ENCODE measurements at regions not wholly inside any gene's neighbourhood (a gene's known extent, or its start where the extent isn't known, plus 50 kb on each side); places are given as distances from the start of the nearest gene placed in this dataset.
A peak's percentile ranks its signal among the peaks of the same experiment; 100 is the strongest.

- no peaks in the 10 kb centered on the region for H3K4me1 ChIP-seq (replicated peaks)
- DNase-seq (ENCODE audit: low read depth in 1 of 2, low spot score in 2 of 2) = no peak
- H3K4me3 ChIP-seq = no peak overlapping the region
- no peak overlapping the region for H3K27ac ChIP-seq
- H3K27me3 ChIP-seq (replicated peaks) = no peaks in the 10 kb centered on the region
- peaks cover 4% of the 10 kb centered on the region; the same call in 1 of the 2 replicates for H3K9me3 ChIP-seq (replicated peaks)
- H3K36me3 ChIP-seq = no peaks in the 10 kb centered on the region
Measured at GRCh38 chr1:185515696-185516095, 198.7 kb upstream of the IVNS1ABP start.

DNA sequence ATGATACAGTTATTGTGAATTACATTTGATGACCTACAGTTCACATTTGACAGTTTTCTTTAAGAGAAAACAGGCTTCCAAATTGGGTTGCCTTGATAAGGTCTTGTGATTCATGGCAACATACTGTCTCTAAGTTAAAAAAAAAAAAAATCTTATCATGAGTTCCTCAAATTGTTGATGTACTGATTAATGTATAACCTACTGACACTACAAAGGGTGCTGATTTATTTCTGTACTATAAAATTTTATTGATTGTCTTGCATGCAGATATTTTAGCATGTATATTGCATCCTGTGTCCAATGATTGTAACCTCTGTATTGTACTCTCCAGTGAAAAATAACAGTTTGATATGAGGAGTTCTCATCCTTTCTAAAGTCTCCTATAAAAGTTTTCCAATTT, 197.3 kb upstream of the IVNS1ABP start:
- Histone ChIP-seq H3K27me3 (replicated peaks) (no peaks in the 10 kb centered on the region), H3K36me3 (no peaks in the 10 kb centered on the region), H3K4me3 (no peak overlapping the region), H3K9me3 (replicated peaks) (peaks cover 4% of the 10 kb centered on the region; the same call in 1 of the 2 replicates), H3K27ac (no peak overlapping the region), H3K4me1 (replicated peaks) (no peaks in the 10 kb centered on the region)
- DNase-seq (ENCODE audit: low read depth in 1 of 2, low spot score in 2 of 2) = no peak

DNA sequence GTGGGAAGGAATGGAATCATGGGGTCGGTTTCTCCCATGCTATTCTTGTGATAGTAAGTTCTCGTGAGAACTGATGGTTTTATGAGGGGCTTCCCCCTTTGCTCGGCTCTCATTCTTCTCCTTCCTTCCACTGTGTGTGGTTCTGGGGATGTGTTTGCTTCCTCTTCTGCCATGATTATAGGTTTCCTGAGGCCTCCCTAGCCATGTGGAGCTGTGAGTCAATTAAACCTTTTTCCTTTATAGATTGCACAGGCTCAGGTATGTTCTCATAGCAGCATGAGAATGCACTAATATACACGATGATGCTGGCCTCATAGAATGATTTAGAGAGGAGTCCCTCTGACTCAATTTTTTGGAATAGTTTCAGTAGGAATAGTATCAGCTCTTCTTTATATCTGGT, 195.4 kb upstream of the IVNS1ABP start:
- Histone ChIP-seq H3K27ac (no peak overlapping the region), H3K27me3 (replicated peaks) (no peaks in the 10 kb centered on the region)

DNA sequence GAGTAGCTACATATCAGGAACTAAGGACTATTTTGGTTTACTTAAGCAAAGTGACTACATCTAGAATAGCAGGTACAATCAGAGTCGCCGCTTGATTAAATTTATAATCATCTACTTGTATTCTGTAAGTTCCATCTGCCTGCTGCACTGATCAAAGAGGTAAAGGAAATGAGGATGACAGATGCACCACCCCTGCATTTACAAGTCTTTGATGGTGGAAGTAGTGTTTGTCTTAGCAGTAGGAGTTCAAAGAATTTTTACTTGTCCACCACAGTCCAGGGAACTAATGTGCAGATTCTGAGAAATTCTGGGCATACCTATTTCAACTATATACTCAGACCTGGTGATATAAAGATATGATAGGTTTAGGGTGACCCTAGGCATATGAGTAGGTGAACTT, 184.1 kb upstream of the IVNS1ABP start:
- Histone ChIP-seq H3K4me1 (replicated peaks) (peaks cover 11% of the 10 kb centered on the region), H3K4me3 (no peak overlapping the region), H3K27me3 (replicated peaks) (no peaks in the 10 kb centered on the region), H3K36me3 (no peaks in the 10 kb centered on the region), H3K27ac (no peak overlapping the region), H3K9me3 (replicated peaks) (no peaks in the 10 kb centered on the region)
- no peak for DNase-seq (ENCODE audit: low read depth in 1 of 2, low spot score in 2 of 2)

More for the DNA sequence above, 195.4 kb upstream of the IVNS1ABP start:
- H3K36me3 ChIP-seq = no peaks in the 10 kb centered on the region
- H3K9me3 ChIP-seq (replicated peaks) = peaks cover 2% of the 10 kb centered on the region; the same call in 1 of the 2 replicates
- no peak overlapping the region for H3K4me3 ChIP-seq
- H3K4me1 ChIP-seq (replicated peaks) = no peaks in the 10 kb centered on the region
- no peak for DNase-seq (ENCODE audit: low read depth in 1 of 2, low spot score in 2 of 2)

GRCh38 chr1:185500001-185500626, 183.1 kb upstream of the IVNS1ABP start:
- peak; percentile 50 to 53 for DNase-seq (ENCODE audit: low read depth in 1 of 2, low spot score in 2 of 2)
- no peak overlapping the region for H3K27ac ChIP-seq
- H3K27me3 ChIP-seq (replicated peaks) = no peaks in the 10 kb centered on the region
- no peak overlapping the region for H3K4me3 ChIP-seq
- no peaks in the 10 kb centered on the region for H3K36me3 ChIP-seq
- H3K4me1 ChIP-seq (replicated peaks) = peaks cover 11% of the 10 kb centered on the region
- H3K9me3 ChIP-seq (replicated peaks) = no peaks in the 10 kb centered on the region

- no peak for DNase-seq (ENCODE audit: low read depth in 1 of 2, low spot score in 2 of 2)
- no peaks in the 10 kb centered on the region for H3K36me3 ChIP-seq
- H3K27ac ChIP-seq = no peak overlapping the region
- no peaks in the 10 kb centered on the region for H3K27me3 ChIP-seq (replicated peaks)
- no peak overlapping the region for H3K4me3 ChIP-seq
- peaks cover 11% of the 10 kb centered on the region for H3K4me1 ChIP-seq (replicated peaks)
- H3K9me3 ChIP-seq (replicated peaks) = no peaks in the 10 kb centered on the region
Measured at GRCh38 chr1:185498207-185498606, 181.2 kb upstream of the IVNS1ABP start.

- Histone ChIP-seq H3K36me3 (no peaks in the 10 kb centered on the region), H3K9me3 (replicated peaks) (no peaks in the 10 kb centered on the region), H3K27ac (no peak overlapping the region), H3K4me3 (no peak overlapping the region), H3K4me1 (replicated peaks) (peaks cover 11% of the 10 kb centered on the region), H3K27me3 (replicated peaks) (no peaks in the 10 kb centered on the region)
- DNase-seq (ENCODE audit: low read depth in 1 of 2, low spot score in 2 of 2) = no peak
Measured at GRCh38 chr1:185497177-185497576, 180.1 kb upstream of the IVNS1ABP start.

DNA sequence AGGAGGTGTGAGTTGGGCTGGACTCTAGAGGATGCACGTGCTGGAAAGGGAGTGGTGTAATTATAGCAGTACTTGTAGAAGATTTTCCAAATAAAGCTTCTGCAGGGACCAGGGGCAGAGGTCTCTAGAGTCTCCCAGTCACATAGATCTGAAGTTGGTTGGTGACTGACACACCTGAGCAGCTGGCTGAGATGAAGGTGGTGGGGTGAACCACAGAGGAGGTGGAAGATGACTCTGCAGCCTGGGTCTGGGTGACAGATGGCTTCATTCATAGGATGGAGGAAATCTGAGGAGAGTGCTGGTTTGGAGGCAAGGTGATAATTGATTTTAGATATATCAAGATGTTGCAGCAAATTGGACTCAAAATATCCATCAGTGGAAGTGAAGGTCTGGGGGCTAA, 178.9 kb upstream of the IVNS1ABP start:
- Histone ChIP-seq H3K4me1 (replicated peaks) (peaks cover 11% of the 10 kb centered on the region), H3K4me3 (no peak overlapping the region)
- DNase-seq (ENCODE audit: low read depth in 1 of 2, low spot score in 2 of 2) = no peak

DNA sequence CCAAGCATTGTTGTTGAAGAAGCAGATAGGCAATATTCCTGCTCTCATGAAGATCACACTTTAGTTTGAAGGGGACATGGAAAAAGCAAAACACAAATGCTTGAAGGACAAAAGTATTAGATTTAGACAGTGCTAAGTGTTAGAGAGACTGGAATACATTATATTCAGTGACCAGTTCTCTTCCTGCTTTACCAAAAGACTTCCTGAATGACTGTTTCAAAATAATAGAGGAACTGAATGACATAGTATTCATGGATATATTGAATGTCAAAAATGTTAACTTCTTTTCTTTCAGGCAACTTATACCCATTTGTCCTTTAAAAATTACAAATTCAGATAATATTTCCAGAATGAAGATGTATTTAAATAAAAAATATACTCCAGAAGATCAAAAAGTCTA, 178.0 kb upstream of the IVNS1ABP start:
- no peak overlapping the region for H3K27ac ChIP-seq
- no peak for DNase-seq (ENCODE audit: low read depth in 1 of 2, low spot score in 2 of 2)

More for the DNA sequence above, 178.9 kb upstream of the IVNS1ABP start:
- no peaks in the 10 kb centered on the region for H3K9me3 ChIP-seq (replicated peaks)
- H3K36me3 ChIP-seq = no peaks in the 10 kb centered on the region
- H3K27me3 ChIP-seq (replicated peaks) = no peaks in the 10 kb centered on the region
- H3K27ac ChIP-seq = no peak overlapping the region

GRCh38 chr1:185492089-185492825, 175.2 kb upstream of the IVNS1ABP start:
- Histone ChIP-seq H3K27ac (no peak overlapping the region), H3K4me1 (replicated peaks) (no peaks in the 10 kb centered on the region), H3K27me3 (replicated peaks) (no peaks in the 10 kb centered on the region), H3K4me3 (no peak overlapping the region), H3K9me3 (replicated peaks) (no peaks in the 10 kb centered on the region), H3K36me3 (no peaks in the 10 kb centered on the region)
- no peak for DNase-seq (ENCODE audit: low read depth in 1 of 2, low spot score in 2 of 2)

More for the DNA sequence above, 178.0 kb upstream of the IVNS1ABP start:
- no peak overlapping the region for H3K4me3 ChIP-seq
- H3K36me3 ChIP-seq = no peaks in the 10 kb centered on the region
- no peaks in the 10 kb centered on the region for H3K9me3 ChIP-seq (replicated peaks)
- peaks cover 5% of the 10 kb centered on the region for H3K4me1 ChIP-seq (replicated peaks)
- no peaks in the 10 kb centered on the region for H3K27me3 ChIP-seq (replicated peaks)

GRCh38 chr1:185491604-185492003, 174.6 kb upstream of the IVNS1ABP start:
- Histone ChIP-seq H3K27me3 (replicated peaks) (no peaks in the 10 kb centered on the region), H3K36me3 (no peaks in the 10 kb centered on the region), H3K4me1 (replicated peaks) (no peaks in the 10 kb centered on the region), H3K27ac (no peak overlapping the region), H3K4me3 (no peak overlapping the region), H3K9me3 (replicated peaks) (no peaks in the 10 kb centered on the region)
- no peak for DNase-seq (ENCODE audit: low read depth in 1 of 2, low spot score in 2 of 2)

DNA sequence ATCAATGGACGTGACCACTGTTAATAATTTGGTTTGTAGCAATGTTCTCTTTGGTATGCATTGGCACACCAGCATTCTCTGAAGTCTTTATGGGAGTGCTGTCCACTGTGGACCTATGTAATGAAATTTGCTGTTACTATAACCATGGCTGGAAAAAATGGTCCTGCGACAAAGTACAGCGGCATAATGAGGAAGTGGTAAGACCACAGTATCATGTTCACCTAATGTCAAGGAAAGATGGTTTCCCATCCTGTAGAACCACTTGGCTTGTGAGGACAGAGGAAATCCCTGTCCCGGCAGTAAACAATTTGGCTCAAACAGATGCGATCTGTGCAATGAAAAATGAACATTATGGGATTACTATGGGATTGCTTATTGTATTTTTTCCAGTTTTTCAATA, 173.9 kb upstream of the IVNS1ABP start:
- Histone ChIP-seq H3K9me3 (replicated peaks) (no peaks in the 10 kb centered on the region), H3K27ac (no peak overlapping the region), H3K27me3 (replicated peaks) (no peaks in the 10 kb centered on the region), H3K4me3 (no peak overlapping the region), H3K36me3 (no peaks in the 10 kb centered on the region), H3K4me1 (replicated peaks) (no peaks in the 10 kb centered on the region)
- DNase-seq (ENCODE audit: low read depth in 1 of 2, low spot score in 2 of 2) = no peak

- H3K9me3 ChIP-seq (replicated peaks) = no peaks in the 10 kb centered on the region
- DNase-seq (ENCODE audit: low read depth in 1 of 2, low spot score in 2 of 2) = no peak
- H3K27me3 ChIP-seq (replicated peaks) = no peaks in the 10 kb centered on the region
- H3K4me3 ChIP-seq = no peak overlapping the region
- H3K27ac ChIP-seq = no peak overlapping the region
- H3K36me3 ChIP-seq = no peaks in the 10 kb centered on the region
- H3K4me1 ChIP-seq (replicated peaks) = peaks cover 3% of the 10 kb centered on the region
Measured at GRCh38 chr1:185489406-185489805, 172.4 kb upstream of the IVNS1ABP start.

GRCh38 chr1:185488808-185489207, 171.8 kb upstream of the IVNS1ABP start:
- Histone ChIP-seq H3K4me1 (replicated peaks) (peaks cover 9% of the 10 kb centered on the region), H3K27ac (no peak overlapping the region)
- no peak for DNase-seq (ENCODE audit: low read depth in 1 of 2, low spot score in 2 of 2)

More at GRCh38 chr1:185488808-185489207, 171.8 kb upstream of the IVNS1ABP start:
- Histone ChIP-seq H3K36me3 (no peaks in the 10 kb centered on the region), H3K9me3 (replicated peaks) (no peaks in the 10 kb centered on the region), H3K27me3 (replicated peaks) (no peaks in the 10 kb centered on the region), H3K4me3 (no peak overlapping the region)
